Natural killer cell (primary cell): ENCODE measurements at regions not wholly inside any gene's neighbourhood (a gene's known extent, or its start where the extent isn't known, plus 50 kb on each side); places are given as distances from the start of the nearest gene placed in this dataset.

Source experiments
- ATAC-seq, 3 donors: fragments of 150-1000 bp in 2 of 3; fragments of 200-7000 bp in 1 of 3; cut with Tn5 transposase; 1 replicate in 1 of 3; 2 replicates in 2 of 3; pipeline ENCODE4 v1.10.0; 2021; ENCODE audit warnings: mild to moderate bottlenecking in 2 of 3, moderate library complexity in 2 of 3
- DNase-seq, 2 donors: peaks; one replicate each; pipeline versions ENCODE4 v3.0.0 to v3.0.0-alpha.2; 2013 to 2021; ENCODE audit warnings: mixed read lengths in 1 of 2
- H3K27ac ChIP-seq: one replicate; pipeline ENCODE4 v1.5.1; 2013; ENCODE audit warnings: mild to moderate bottlenecking, low read length
- H3K27me3 ChIP-seq: one replicate; pipeline ENCODE4 v1.6.1; 2013; ENCODE audit warnings: low read length; ENCODE audit not compliant: control insufficient read depth, insufficient read depth
- H3K36me3 ChIP-seq: one replicate; pipeline ENCODE4 v1.6.1; 2013; ENCODE audit warnings: low read length; ENCODE audit not compliant: control insufficient read depth, insufficient read depth
- H3K4me1 ChIP-seq: one replicate; pipeline ENCODE4 v1.6.1; 2013; ENCODE audit warnings: low read length; ENCODE audit not compliant: control insufficient read depth, insufficient read depth
- H3K4me3 ChIP-seq: one replicate; pipeline ENCODE4 v1.5.1; 2013; ENCODE audit warnings: low read length
- H3K9me3 ChIP-seq: one replicate; pipeline ENCODE4 v1.6.1; 2013; ENCODE audit warnings: low read length; ENCODE audit not compliant: control insufficient read depth, insufficient read depth
- H3K27ac Mint-ChIP-seq, 2 donors: one replicate each; pipeline ENCODE4 v1.8.0; 2022; ENCODE audit warnings: mild to moderate bottlenecking in 2 of 2, mixed read lengths in 2 of 2, moderate library complexity in 1 of 2
- H3K27me3 Mint-ChIP-seq, 2 donors: one replicate each; pipeline ENCODE4 v1.8.0; 2022; ENCODE audit warnings: low read depth in 2 of 2, mixed read lengths in 2 of 2
- H3K36me3 Mint-ChIP-seq: one replicate; pipeline ENCODE4 v1.8.0; 2022; ENCODE audit warnings: mixed read lengths
- H3K4me1 Mint-ChIP-seq, 2 donors: one replicate each; pipeline ENCODE4 v1.8.0; 2022; ENCODE audit warnings: mixed read lengths in 2 of 2
- H3K4me3 Mint-ChIP-seq: one replicate; pipeline ENCODE4 v1.8.0; 2022; ENCODE audit warnings: mild to moderate bottlenecking, moderate library complexity, mixed read lengths
- H3K9me3 Mint-ChIP-seq, 2 donors: one replicate each; pipeline ENCODE4 v1.8.0; 2022; ENCODE audit warnings: mixed read lengths in 2 of 2
- CTCF ChIP-seq: fragments of 200-600 bp; IDR thresholded peaks from one replicate; pipeline ENCODE4 v1.8.0; 2022; ENCODE audit warnings: antibody characterized with exemption
- WGBS: methylation state at CpG from one replicate; pipeline ENCODE4 v1.1.7; 2013; ENCODE audit warnings: missing lambda C conversion rate; ENCODE audit not compliant: insufficient coverage; 5-methylcytosine and 5-hydroxymethylcytosine counted together
- intact Hi-C: fragments of 100-400 bp; cut with micrococcal nuclease; formaldehyde crosslinking; loops from one replicate; pipeline ENCODE4 v1.14.2; 2022

- Histone ChIP-seq H3K4me1 (no peaks in the 10 kb centered on the region), H3K27ac (no peak overlapping the region), H3K27me3 (no peaks in the 10 kb centered on the region), H3K9me3 (no peaks in the 10 kb centered on the region), H3K4me3 (no peak overlapping the region), H3K36me3 (no peaks in the 10 kb centered on the region)
- H3K4me3 Mint-ChIP-seq, result no peak overlapping the region
- H3K4me1 Mint-ChIP-seq, result no peaks in the 10 kb centered on the region
- H3K27me3 Mint-ChIP-seq, result peaks cover 0 to 10% of the 10 kb centered on the region in 2 donors
- no peak for DNase-seq
- H3K36me3 Mint-ChIP-seq, result no peaks in the 10 kb centered on the region
- intact Hi-C loops, result no loop called here
- no peak for ATAC-seq
- no peaks in the 10 kb centered on the region for H3K9me3 Mint-ChIP-seq
- TF ChIP-seq CTCF, result no peak
- H3K27ac Mint-ChIP-seq, result no peak overlapping the region
- 93% methylated on average over 6 of the region's 6 CpGs for WGBS
These were observed 119.1 kb downstream of the PHETA1 start for GRCh38 chr12:111249757-111250156.

- no peak overlapping the region for H3K27ac ChIP-seq
- Mint-ChIP-seq H3K4me3 (no peak overlapping the region), H3K4me1 (no peaks in the 10 kb centered on the region), H3K9me3 (no peaks in the 10 kb centered on the region), H3K36me3 (no peaks in the 10 kb centered on the region), H3K27me3 (peaks cover 0 to 10% of the 10 kb centered on the region in 2 donors), H3K27ac (no peak overlapping the region)
- intact Hi-C loops, result no loop called here
- ATAC-seq, result no peak
- no peaks in the 10 kb centered on the region for H3K36me3 ChIP-seq
- no peak for DNase-seq
- no peaks in the 10 kb centered on the region for H3K27me3 ChIP-seq
- H3K4me1 ChIP-seq, result no peaks in the 10 kb centered on the region
- no peak for TF ChIP-seq CTCF
- no peaks in the 10 kb centered on the region for H3K9me3 ChIP-seq
- 87% methylated on average over 9 of the region's 10 CpGs for WGBS
- no peak overlapping the region for H3K4me3 ChIP-seq
These were observed 119.9 kb downstream of the PHETA1 start for GRCh38 chr12:111249018-111249370.

GRCh38 chr12:111248236-111249017 is 120.5 kb downstream of the PHETA1 start:
- H3K4me1 ChIP-seq, result no peaks in the 10 kb centered on the region
- H3K4me3 Mint-ChIP-seq, result no peak overlapping the region
- no peak for TF ChIP-seq CTCF
- H3K27ac ChIP-seq, result no peak overlapping the region
- no peaks in the 10 kb centered on the region for H3K27me3 ChIP-seq
- no peak overlapping the region for H3K27ac Mint-ChIP-seq
- H3K9me3 Mint-ChIP-seq, result no peaks in the 10 kb centered on the region
- no peaks in the 10 kb centered on the region for H3K36me3 Mint-ChIP-seq
- intact Hi-C loops, result no loop called here
- DNase-seq (no peak), ATAC-seq (no peak)
- no peak overlapping the region for H3K4me3 ChIP-seq
- H3K9me3 ChIP-seq, result no peaks in the 10 kb centered on the region
- WGBS, result 84% methylated on average over 13 of the region's 13 CpGs
- peaks cover 0 to 9% of the 10 kb centered on the region in 2 donors for H3K27me3 Mint-ChIP-seq
- H3K36me3 ChIP-seq, result no peaks in the 10 kb centered on the region
- no peaks in the 10 kb centered on the region for H3K4me1 Mint-ChIP-seq
